Glutamatergic neuron (in vitro differentiated cells): ENCODE measurements at regions not wholly inside any gene's neighbourhood (a gene's known extent, or its start where the extent isn't known, plus 50 kb on each side); places are given as distances from the start of the nearest gene placed in this dataset.

Source experiments
- DNase-seq: peaks from one replicate; pipeline ENCODE4 v3.0.0; 2022
- H3K27ac Mint-ChIP-seq: one replicate; pipeline ENCODE4 v1.8.0; 2020; ENCODE audit warnings: mild to moderate bottlenecking, mixed read lengths, inconsistent platforms; ENCODE audit not compliant: unreplicated experiment
- H3K27me3 Mint-ChIP-seq: one replicate; pipeline ENCODE4 v1.8.0; 2020; ENCODE audit warnings: mild to moderate bottlenecking, moderate library complexity, mixed read lengths, inconsistent platforms; ENCODE audit not compliant: unreplicated experiment
- H3K36me3 Mint-ChIP-seq: one replicate; pipeline ENCODE4 v1.8.0; 2020; ENCODE audit warnings: mild to moderate bottlenecking, mixed read lengths, inconsistent platforms; ENCODE audit not compliant: unreplicated experiment
- H3K4me1 Mint-ChIP-seq: one replicate; pipeline ENCODE4 v1.8.0; 2020; ENCODE audit warnings: mild to moderate bottlenecking, low read depth, mixed read lengths, inconsistent platforms; ENCODE audit not compliant: unreplicated experiment
- H3K4me3 Mint-ChIP-seq: one replicate; pipeline ENCODE4 v1.8.0; 2020; ENCODE audit warnings: mild to moderate bottlenecking, mixed read lengths, inconsistent platforms; ENCODE audit not compliant: unreplicated experiment
- H3K9me3 Mint-ChIP-seq: one replicate; pipeline ENCODE4 v1.8.0; 2020; ENCODE audit warnings: mild to moderate bottlenecking, moderate library complexity, mixed read lengths, inconsistent platforms; ENCODE audit not compliant: unreplicated experiment
- CTCF ChIP-seq: fragments of 200-600 bp; sonication (generic); IDR thresholded peaks from one replicate; pipeline ENCODE4 v1.5.0; 2021; ENCODE audit not compliant: partially characterized antibody, unreplicated experiment

GRCh38 chr4:52311464-52312125 is 260.5 kb downstream of the SPATA18 start:
- no peak for DNase-seq
- no peak overlapping the region for H3K4me3 Mint-ChIP-seq
- no peak overlapping the region for H3K27ac Mint-ChIP-seq
- H3K36me3 Mint-ChIP-seq: no peaks in the 10 kb centered on the region
- peaks cover 2% of the 10 kb centered on the region for H3K27me3 Mint-ChIP-seq
- no peaks in the 10 kb centered on the region for H3K4me1 Mint-ChIP-seq
- H3K9me3 Mint-ChIP-seq: no peaks in the 10 kb centered on the region
- TF ChIP-seq CTCF: no peak

- Mint-ChIP-seq H3K27me3 (peaks cover 2% of the 10 kb centered on the region), H3K4me1 (no peaks in the 10 kb centered on the region), H3K27ac (no peak overlapping the region), H3K4me3 (no peak overlapping the region), H3K36me3 (no peaks in the 10 kb centered on the region), H3K9me3 (no peaks in the 10 kb centered on the region)
- TF ChIP-seq CTCF: no peak
- no peak for DNase-seq
Measured at GRCh38 chr4:52312722-52313121, 261.6 kb downstream of the SPATA18 start.

GRCh38 chr4:52317361-52317879 is 266.3 kb downstream of the SPATA18 start:
- Mint-ChIP-seq H3K27ac (no peak overlapping the region), H3K9me3 (peaks cover 2% of the 10 kb centered on the region), H3K27me3 (peaks cover 2% of the 10 kb centered on the region), H3K36me3 (peaks cover 4% of the 10 kb centered on the region), H3K4me3 (no peak overlapping the region), H3K4me1 (no peaks in the 10 kb centered on the region)
- no peak for DNase-seq
- TF ChIP-seq CTCF: no peak

GRCh38 chr4:52317981-52318380 is 266.9 kb downstream of the SPATA18 start:
- Mint-ChIP-seq H3K4me3 (no peak overlapping the region), H3K36me3 (peaks cover 4% of the 10 kb centered on the region), H3K27ac (no peak overlapping the region), H3K4me1 (no peaks in the 10 kb centered on the region), H3K9me3 (peaks cover 2% of the 10 kb centered on the region), H3K27me3 (no peaks in the 10 kb centered on the region)
- TF ChIP-seq CTCF: no peak
- DNase-seq: no peak

GRCh38 chr4:52329894-52330293 is 278.8 kb downstream of the SPATA18 start:
- Mint-ChIP-seq H3K27me3 (no peaks in the 10 kb centered on the region), H3K4me3 (no peak overlapping the region), H3K36me3 (no peaks in the 10 kb centered on the region), H3K9me3 (peaks cover 2% of the 10 kb centered on the region), H3K27ac (no peak overlapping the region), H3K4me1 (no peaks in the 10 kb centered on the region)
- no peak for TF ChIP-seq CTCF
- no peak for DNase-seq
